ENCODE measurements at regions not wholly inside any gene's neighbourhood (a gene's known extent, or its start where the extent isn't known, plus 50 kb on each side); places are given as distances from the start of the nearest gene placed in this dataset.
"Not testable (repeated sequence)": the region's sequence is repeated elsewhere in the genome, so short reads cannot be mapped to it uniquely, and the experiment has no call there.

- intact Hi-C loops (cut with DNase I), result no loop called here
- no peak for DNase-seq
These were observed 261.1 kb downstream of the SMARCA2 start for GRCh38 chr9:2276296-2276695.

GRCh38 chr9:2277133-2277532 lies 262.0 kb downstream of the SMARCA2 start:
- not testable (repeated sequence) for DNase-seq

GRCh38 chr9:2277644-2278043 lies 262.5 kb downstream of the SMARCA2 start:
- intact Hi-C loops (cut with DNase I); DNase-seq: not testable (repeated sequence)

More at GRCh38 chr9:2277133-2277532, 262.0 kb downstream of the SMARCA2 start:
- intact Hi-C loops (cut with DNase I), result not testable (repeated sequence)

GRCh38 chr9:2279138-2279537 lies 264.0 kb downstream of the SMARCA2 start:
- intact Hi-C loops (cut with DNase I); DNase-seq: not testable (repeated sequence)

- DNase-seq, result no peak
- intact Hi-C loops (cut with DNase I), result loop anchor here (10.0 kb wide), 1 partner anchor 56 kb away; no protein-coding TSS in a partner anchor
These were observed 266.1 kb downstream of the SMARCA2 start for GRCh38 chr9:2281031-2281802.

- no peak for DNase-seq
- intact Hi-C loops (cut with DNase I), result loop anchor here (10.0 kb wide), 1 partner anchor 57 kb away; no protein-coding TSS in a partner anchor
These were observed 266.6 kb downstream of the SMARCA2 start for GRCh38 chr9:2281803-2282185.

GRCh38 chr9:2284770-2285169 lies 269.6 kb downstream of the SMARCA2 start:
- intact Hi-C loops (cut with DNase I), result loop anchor here (10.0 kb wide), 1 partner anchor 60 kb away; no protein-coding TSS in a partner anchor
- DNase-seq, result no peak

- DNase-seq, result no peak
- intact Hi-C loops (cut with DNase I), result loop anchor here (10.0 kb wide), 1 partner anchor 61 kb away; no protein-coding TSS in a partner anchor
These were observed 270.5 kb downstream of the SMARCA2 start for GRCh38 chr9:2285416-2286332.

- no peak for DNase-seq
- intact Hi-C loops (cut with DNase I), result loop anchor here (10.0 kb wide), 1 partner anchor 62 kb away; no protein-coding TSS in a partner anchor
These were observed 271.2 kb downstream of the SMARCA2 start for GRCh38 chr9:2286333-2286705.

- intact Hi-C loops (cut with DNase I), result loop anchor here (10.0 kb wide), 1 partner anchor 62 kb away; no protein-coding TSS in a partner anchor
- DNase-seq, result no peak
These were observed 271.8 kb downstream of the SMARCA2 start for GRCh38 chr9:2286825-2287455.

GRCh38 chr9:2288309-2288708 lies 273.2 kb downstream of the SMARCA2 start:
- no peak for DNase-seq
- intact Hi-C loops (cut with DNase I), result loop anchor here (10.0 kb wide), 1 partner anchor 64 kb away; no protein-coding TSS in a partner anchor

- peak in 28 of 42 donors; percentile 5 to 83 (median 42) for DNase-seq
- intact Hi-C loops (cut with DNase I), result loop anchor here (10.0 kb wide), 1 partner anchor 64 kb away; no protein-coding TSS in a partner anchor
These were observed 274.1 kb downstream of the SMARCA2 start for GRCh38 chr9:2289263-2289662.

- DNase-seq, result no peak
- intact Hi-C loops (cut with DNase I), result no loop called here
These were observed 275.2 kb downstream of the SMARCA2 start for GRCh38 chr9:2290382-2290781.

GRCh38 chr9:2291980-2292704 lies 277.0 kb downstream of the SMARCA2 start:
- intact Hi-C loops (cut with DNase I), result no loop called here
- DNase-seq, result no peak

- DNase-seq, result no peak
- intact Hi-C loops (cut with DNase I), result no loop called here
These were observed 277.6 kb downstream of the SMARCA2 start for GRCh38 chr9:2292733-2293132.

- intact Hi-C loops (cut with DNase I), result no loop called here
- DNase-seq, result no peak
These were observed 282.6 kb downstream of the SMARCA2 start for GRCh38 chr9:2297771-2298170.

- intact Hi-C loops (cut with DNase I), result no loop called here
These were observed 283.1 kb downstream of the SMARCA2 start for GRCh38 chr9:2298217-2298616.

GRCh38 chr9:2299156-2299842 lies 284.2 kb downstream of the SMARCA2 start:
- intact Hi-C loops (cut with DNase I), result no loop called here
- peak in 2 of 42 donors; percentile 9 for DNase-seq

More at GRCh38 chr9:2298217-2298616, 283.1 kb downstream of the SMARCA2 start:
- no peak for DNase-seq

All from head of caudate nucleus (tissue), 42 donors.